Activated T-cell treated with anti-CD3 and anti-CD28 coated beads, Interleukin-2, amount 50 U/mL, for 4 hours (primary cell): ENCODE measurements at regions not wholly inside any gene's neighbourhood (a gene's known extent, or its start where the extent isn't known, plus 50 kb on each side); places are given as distances from the start of the nearest gene placed in this dataset.

ENCODE experiments used
- ATAC-seq, 2 donors: fragments of 200-7000 bp; cut with Tn5 transposase; one replicate each; pipeline ENCODE4 v1.10.0; 2021
- DNase-seq: peaks from one replicate; pipeline ENCODE4 v3.0.0-alpha.2; 2020
- H3K27me3 Mint-ChIP-seq: one replicate; pipeline ENCODE4 v1.8.0; 2021; ENCODE audit warnings: low read depth, mixed read lengths
- H3K36me3 Mint-ChIP-seq: one replicate; pipeline ENCODE4 v1.8.0; 2022; ENCODE audit warnings: mixed read lengths; ENCODE audit not compliant: insufficient read depth
- H3K4me1 Mint-ChIP-seq: one replicate; pipeline ENCODE4 v1.8.0; 2021; ENCODE audit warnings: low read depth, mixed read lengths
- H3K4me3 Mint-ChIP-seq: one replicate; pipeline ENCODE4 v1.8.0; 2021; ENCODE audit warnings: mild to moderate bottlenecking, moderate library complexity, mixed read lengths
- H3K9me3 Mint-ChIP-seq: one replicate; pipeline ENCODE4 v1.8.0; 2021; ENCODE audit warnings: mixed read lengths

DNA sequence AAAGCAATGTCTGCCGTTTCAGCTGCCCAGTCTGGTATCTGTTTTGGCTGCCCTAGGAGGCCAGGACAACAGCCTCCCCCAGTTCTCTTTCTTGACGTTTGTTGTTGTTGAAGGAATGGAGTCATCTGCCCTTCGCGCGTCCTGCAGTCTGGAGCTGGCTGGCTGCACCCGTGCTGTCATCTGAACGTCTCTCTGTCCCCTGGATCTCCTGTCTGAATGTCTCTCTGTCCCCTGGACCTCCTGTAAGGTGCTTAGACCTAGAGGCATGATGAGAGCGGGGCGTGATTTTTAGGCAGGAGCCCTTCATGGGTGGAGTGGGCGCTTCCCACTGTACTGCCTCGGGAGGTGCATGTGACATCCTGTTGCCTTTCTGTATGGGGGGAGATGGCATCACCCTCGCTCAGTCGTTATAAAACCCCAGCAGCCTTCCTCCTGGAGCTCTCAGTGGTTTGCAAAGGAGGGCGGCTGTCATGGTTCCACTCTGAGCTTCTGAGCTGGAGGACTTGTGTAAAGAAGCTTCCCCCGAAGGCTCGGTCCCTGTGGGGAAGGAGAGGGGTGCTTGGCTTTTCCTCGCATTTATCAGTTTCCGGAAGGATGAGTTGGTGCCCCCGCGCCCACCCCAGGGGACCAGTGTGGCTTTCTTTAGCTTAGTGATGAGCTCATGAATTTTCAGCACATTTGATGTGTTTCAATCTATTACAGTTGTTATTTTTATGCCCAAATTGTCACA lies 49.8 kb upstream of the OLFM1 start:
- Mint-ChIP-seq H3K4me3 (no peak overlapping the region), H3K4me1 (no peaks in the 10 kb centered on the region), H3K9me3 (no peaks in the 10 kb centered on the region), H3K27me3 (peaks cover 3% of the 10 kb centered on the region), H3K36me3 (no peaks in the 10 kb centered on the region)
- ATAC-seq: no peak
- DNase-seq: no peak
